Gastroesophageal sphincter (tissue), 3 donors: ENCODE measurements at regions not wholly inside any gene's neighbourhood (a gene's known extent, or its start where the extent isn't known, plus 50 kb on each side); places are given as distances from the start of the nearest gene placed in this dataset.

Experiments
- CTCF ChIP-seq, 4 experiments: fragments of 200-600 bp in 2 of 4; fragments of 450-650 bp in 2 of 4; sonication (generic) in 1 of 4; IDR thresholded peaks; one replicate each; pipeline ENCODE4 v1.5.1; 2017 to 2019; ENCODE audit warnings: antibody characterized with exemption in 4 of 4, mild to moderate bottlenecking in 2 of 4, moderate library complexity in 2 of 4
- POLR2AphosphoS5 ChIP-seq: sonication (generic); formaldehyde crosslinking; IDR thresholded peaks from one replicate; pipeline ENCODE4 v1.6.1; 2017; ENCODE audit warnings: antibody characterized with exemption

DNA sequence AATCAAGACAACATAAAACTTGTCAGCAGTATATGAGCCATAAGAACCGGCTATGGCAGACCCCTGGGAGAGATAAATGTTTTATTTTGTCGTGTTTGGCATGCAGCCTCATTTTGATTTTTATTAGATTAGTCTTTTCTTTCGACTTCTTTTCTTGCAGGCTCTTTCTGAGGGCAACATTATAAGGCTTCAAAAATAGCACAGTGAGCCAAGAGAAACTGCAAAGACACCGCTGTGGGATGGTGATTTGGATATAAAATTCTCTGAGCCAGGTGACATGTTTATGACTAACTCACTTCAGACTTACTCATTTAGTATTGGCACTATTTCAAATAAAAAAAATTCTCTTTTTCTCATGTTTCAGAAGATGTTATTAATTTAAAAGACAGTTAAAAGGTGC is 96.8 kb upstream of the PKP2 start:
- TF ChIP-seq CTCF (IDR thresholded peaks at IDR 0.05) (no peak), POLR2AphosphoS5 (no peak)
